Uterus (tissue), 3 donors: ENCODE measurements at regions not wholly inside any gene's neighbourhood (a gene's known extent, or its start where the extent isn't known, plus 50 kb on each side); places are given as distances from the start of the nearest gene placed in this dataset.

Experiments used
- DNase-seq, 2 donors: peaks; one replicate each; pipeline ENCODE4 v3.0.0-alpha.2; 2019 to 2020
- H3K27ac ChIP-seq, 2 donors: fragments of 200-600 bp; sonication (generic); 1 replicate in 1 of 2; 2 replicates in 1 of 2; pipeline ENCODE4 v1.5.1; 2016 to 2018
- H3K27me3 ChIP-seq, 2 donors: fragments of 200-600 bp; sonication (generic); one replicate each; pipeline ENCODE4 v1.5.1; 2018 to 2019; ENCODE audit warnings: control low read depth in 1 of 2
- H3K36me3 ChIP-seq, 2 donors: fragments of 200-600 bp; sonication (generic); one replicate each; pipeline ENCODE4 v1.5.1; 2019; ENCODE audit warnings: control low read depth in 1 of 2
- H3K4me1 ChIP-seq, 2 donors: fragments of 200-600 bp; sonication (generic); one replicate each; pipeline ENCODE4 v1.5.1; 2018 to 2019; ENCODE audit warnings: control low read depth in 1 of 2
- H3K4me3 ChIP-seq, 2 donors: fragments of 200-600 bp; sonication (generic); 1 replicate in 1 of 2; 2 replicates in 1 of 2; pipeline ENCODE4 v1.5.1; 2018 to 2019; ENCODE audit warnings: mild to moderate bottlenecking in 1 of 2
- H3K9me3 ChIP-seq, 2 donors: fragments of 200-600 bp; sonication (generic); one replicate each; pipeline ENCODE4 v1.5.1; 2019; ENCODE audit warnings: control low read depth in 1 of 2
- POLR2A ChIP-seq, 2 donors: fragments of 450-650 bp; IDR thresholded peaks; one replicate each; pipeline ENCODE4 v1.6.1; 2016; ENCODE audit warnings: antibody characterized with exemption in 2 of 2, mild to moderate bottlenecking in 1 of 2, moderate library complexity in 1 of 2
- intact Hi-C: fragments of 100-400 bp; cut with DNase I; formaldehyde crosslinking; loops from one replicate; pipeline ENCODE4 v1.15.1; 2023; ENCODE audit warnings: low total_unique reads
- TF ChIP-seq, protein P1 (sequence below), 4 experiments: fragments of 200-600 bp in 2 of 4; fragments of 450-650 bp in 2 of 4; sonication (generic) in 2 of 4; IDR thresholded peaks; one replicate each; pipeline ENCODE4 v1.5.1; 2016 to 2019; ENCODE audit warnings: antibody characterized with exemption in 4 of 4, mild to moderate bottlenecking in 2 of 4, moderate library complexity in 1 of 4
- donor health status: DM: yes; HTN: yes; CAD: no.

DNA sequence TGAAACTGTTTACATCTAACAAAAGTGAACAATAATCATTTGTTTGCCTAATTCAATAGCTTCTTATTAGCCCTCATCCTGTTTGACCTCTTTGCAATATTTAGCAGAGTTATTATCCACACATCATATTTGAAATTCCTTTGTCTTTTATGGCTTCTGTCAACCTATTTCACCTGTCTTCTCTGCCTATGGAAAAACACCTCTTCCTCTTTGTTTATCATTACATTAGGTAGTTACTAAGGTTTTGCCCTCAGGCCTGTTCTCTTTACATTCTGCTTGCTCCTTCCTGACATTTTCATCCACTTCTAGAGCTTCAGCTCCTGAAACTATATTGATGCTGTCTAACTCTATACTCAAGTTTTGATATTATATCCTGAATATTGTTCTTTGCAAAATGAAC lies 183.0 kb downstream of the SUCNR1 start:
- H3K27me3 ChIP-seq, result no peaks in the 10 kb centered on the region
- no peak overlapping the region for H3K27ac ChIP-seq
- H3K9me3 ChIP-seq, result no peaks in the 10 kb centered on the region
- no peak for TF ChIP-seq POLR2A (IDR thresholded peaks at IDR 0.05)
- TF ChIP-seq, protein P1, sequence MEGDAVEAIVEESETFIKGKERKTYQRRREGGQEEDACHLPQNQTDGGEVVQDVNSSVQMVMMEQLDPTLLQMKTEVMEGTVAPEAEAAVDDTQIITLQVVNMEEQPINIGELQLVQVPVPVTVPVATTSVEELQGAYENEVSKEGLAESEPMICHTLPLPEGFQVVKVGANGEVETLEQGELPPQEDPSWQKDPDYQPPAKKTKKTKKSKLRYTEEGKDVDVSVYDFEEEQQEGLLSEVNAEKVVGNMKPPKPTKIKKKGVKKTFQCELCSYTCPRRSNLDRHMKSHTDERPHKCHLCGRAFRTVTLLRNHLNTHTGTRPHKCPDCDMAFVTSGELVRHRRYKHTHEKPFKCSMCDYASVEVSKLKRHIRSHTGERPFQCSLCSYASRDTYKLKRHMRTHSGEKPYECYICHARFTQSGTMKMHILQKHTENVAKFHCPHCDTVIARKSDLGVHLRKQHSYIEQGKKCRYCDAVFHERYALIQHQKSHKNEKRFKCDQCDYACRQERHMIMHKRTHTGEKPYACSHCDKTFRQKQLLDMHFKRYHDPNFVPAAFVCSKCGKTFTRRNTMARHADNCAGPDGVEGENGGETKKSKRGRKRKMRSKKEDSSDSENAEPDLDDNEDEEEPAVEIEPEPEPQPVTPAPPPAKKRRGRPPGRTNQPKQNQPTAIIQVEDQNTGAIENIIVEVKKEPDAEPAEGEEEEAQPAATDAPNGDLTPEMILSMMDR (IDR thresholded peaks at IDR 0.05), result no peak
- H3K4me3 ChIP-seq, result no peak overlapping the region
- DNase-seq, result no peak
- H3K36me3 ChIP-seq, result no peaks in the 10 kb centered on the region
- intact Hi-C loops, result no loop called here
- H3K4me1 ChIP-seq, result no peaks in the 10 kb centered on the region

DNA sequence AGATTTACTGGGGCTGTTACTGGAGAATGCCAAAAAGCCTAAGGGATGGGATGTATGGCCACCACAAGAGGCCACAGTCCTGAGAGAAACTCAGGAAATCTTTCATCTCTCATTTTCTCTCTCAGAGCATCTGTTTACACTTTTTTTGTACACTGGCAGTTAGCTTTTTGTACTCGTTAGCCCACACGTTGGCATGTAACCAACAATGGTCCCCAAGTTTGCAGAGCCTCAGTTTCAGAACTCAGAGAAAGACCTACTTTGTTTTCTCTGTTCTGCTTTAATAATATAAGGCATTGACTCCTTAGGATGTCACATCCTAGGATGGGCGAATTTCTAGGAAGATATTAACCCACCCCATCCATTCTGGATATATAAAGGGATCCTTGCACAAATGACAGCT lies 183.5 kb downstream of the SUCNR1 start:
- H3K9me3 ChIP-seq, result no peaks in the 10 kb centered on the region
- no peak for TF ChIP-seq POLR2A (IDR thresholded peaks at IDR 0.05)
- intact Hi-C loops, result no loop called here

DNA sequence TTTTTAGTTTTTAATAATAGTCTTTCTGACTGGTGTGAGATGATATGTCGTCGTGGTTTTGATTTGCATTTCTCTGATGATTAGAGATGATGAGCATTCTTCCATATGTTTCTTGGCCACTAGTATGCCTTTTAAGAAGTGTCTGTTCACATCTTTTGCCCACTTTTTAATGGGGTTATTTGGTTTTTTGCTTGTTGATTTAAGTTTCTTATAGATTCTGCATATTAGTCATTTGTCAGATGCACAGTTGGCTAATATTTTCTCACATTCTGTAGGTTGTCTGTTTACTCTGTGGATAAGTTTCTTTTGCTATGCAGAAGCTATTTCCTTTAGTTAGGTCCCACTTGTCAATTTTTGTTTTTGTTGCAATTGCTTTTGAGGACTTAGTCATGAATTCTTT lies 185.4 kb downstream of the SUCNR1 start:
- H3K4me1 ChIP-seq, result no peaks in the 10 kb centered on the region
- H3K9me3 ChIP-seq, result no peaks in the 10 kb centered on the region
- intact Hi-C loops, result no loop called here
- H3K36me3 ChIP-seq, result no peaks in the 10 kb centered on the region
- H3K4me3 ChIP-seq, result no peak overlapping the region
- H3K27me3 ChIP-seq, result no peaks in the 10 kb centered on the region
- DNase-seq, result no peak
- H3K27ac ChIP-seq, result no peak overlapping the region
- TF ChIP-seq, protein P1 (IDR thresholded peaks at IDR 0.05), result no peak
- no peak for TF ChIP-seq POLR2A (IDR thresholded peaks at IDR 0.05)

More for the DNA sequence above, 183.5 kb downstream of the SUCNR1 start:
- Histone ChIP-seq H3K36me3 (no peaks in the 10 kb centered on the region), H3K4me1 (no peaks in the 10 kb centered on the region), H3K4me3 (no peak overlapping the region), H3K27me3 (no peaks in the 10 kb centered on the region), H3K27ac (no peak overlapping the region)
- DNase-seq, result no peak

DNA sequence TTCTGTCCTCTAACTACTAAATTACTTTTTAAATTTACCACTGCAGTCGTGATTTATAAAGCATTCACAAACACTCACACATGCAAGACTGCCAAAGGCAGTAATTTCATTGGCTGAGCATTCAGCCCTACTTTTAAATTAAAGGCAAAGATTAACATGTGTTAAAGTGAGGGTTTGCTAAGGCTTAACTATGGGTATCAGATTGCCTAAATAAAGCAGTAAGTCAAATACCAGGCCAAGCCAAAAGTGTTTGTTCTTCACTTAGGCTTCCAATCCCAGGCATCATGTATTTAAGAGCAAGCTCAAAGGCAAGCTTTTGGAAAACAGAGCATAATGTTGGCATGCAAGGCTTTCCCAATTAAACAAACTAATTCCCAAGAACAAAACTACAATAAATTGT lies 187.3 kb downstream of the SUCNR1 start:
- Histone ChIP-seq H3K4me3 (no peak overlapping the region), H3K4me1 (no peaks in the 10 kb centered on the region), H3K27me3 (no peaks in the 10 kb centered on the region), H3K36me3 (no peaks in the 10 kb centered on the region), H3K9me3 (no peaks in the 10 kb centered on the region), H3K27ac (peak overlapping the region; percentile 39 to 70)
- TF ChIP-seq POLR2A (IDR thresholded peaks at IDR 0.05), result no peak
- TF ChIP-seq, protein P1 (IDR thresholded peaks at IDR 0.05), result no peak
- intact Hi-C loops, result no loop called here
- DNase-seq, result no peak

DNA sequence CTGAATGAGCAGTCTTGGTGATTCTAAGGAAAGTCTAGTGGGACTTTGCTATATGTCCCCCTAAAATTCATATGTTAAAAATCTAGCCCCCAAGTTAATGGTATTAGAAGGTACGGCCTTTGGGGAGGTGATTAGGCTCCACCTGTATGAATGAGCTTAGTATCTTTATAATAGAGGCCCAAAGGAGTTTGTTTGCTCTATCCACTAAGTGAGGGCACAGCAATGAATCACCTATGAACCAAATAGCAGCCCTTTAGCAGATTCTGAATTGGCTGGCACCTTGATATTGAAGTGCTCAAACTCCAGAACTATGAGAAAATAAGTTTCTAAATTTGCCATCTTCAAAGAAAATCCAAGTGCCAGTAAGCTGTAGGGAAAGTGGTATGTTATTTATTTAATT lies 187.9 kb downstream of the SUCNR1 start:
- no peak for DNase-seq
- TF ChIP-seq POLR2A (IDR thresholded peaks at IDR 0.05), result no peak
- TF ChIP-seq, protein P1 (IDR thresholded peaks at IDR 0.05), result no peak
- Histone ChIP-seq H3K4me1 (no peaks in the 10 kb centered on the region), H3K9me3 (no peaks in the 10 kb centered on the region), H3K36me3 (no peaks in the 10 kb centered on the region), H3K27me3 (no peaks in the 10 kb centered on the region), H3K27ac (peak overlapping the region; percentile 39 to 70), H3K4me3 (no peak overlapping the region)
- intact Hi-C loops, result no loop called here

DNA sequence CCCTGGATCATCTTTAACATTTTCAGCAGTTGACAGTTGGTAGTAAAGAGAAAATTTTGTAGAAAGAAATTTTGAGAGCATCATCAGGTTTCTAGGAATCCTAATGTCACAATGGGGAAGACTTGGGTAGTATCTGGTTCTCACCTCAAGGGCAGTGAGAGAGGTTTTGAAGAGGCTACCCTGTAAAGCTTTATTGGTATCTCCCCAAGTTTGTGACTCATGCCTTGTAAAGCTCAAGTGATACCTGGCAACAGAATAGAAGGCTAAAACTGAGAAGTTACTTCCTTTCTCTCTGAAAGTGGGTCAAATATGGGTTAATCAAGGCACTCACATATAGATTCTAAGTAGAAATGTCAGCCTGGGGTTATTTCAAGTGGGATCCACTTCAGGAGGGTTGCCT lies 196.4 kb downstream of the SUCNR1 start:
- Histone ChIP-seq H3K4me1 (no peaks in the 10 kb centered on the region), H3K27ac (no peak overlapping the region), H3K36me3 (no peaks in the 10 kb centered on the region), H3K9me3 (no peaks in the 10 kb centered on the region), H3K27me3 (no peaks in the 10 kb centered on the region), H3K4me3 (no peak overlapping the region)
- DNase-seq, result no peak
- no peak for TF ChIP-seq POLR2A (IDR thresholded peaks at IDR 0.05)
- TF ChIP-seq, protein P1 (IDR thresholded peaks at IDR 0.05), result no peak
- intact Hi-C loops, result no loop called here
